Ovary (tissue), 3 donors: ENCODE measurements at regions not wholly inside any gene's neighbourhood (a gene's known extent, or its start where the extent isn't known, plus 50 kb on each side); places are given as distances from the start of the nearest gene placed in this dataset.

Experiments
- POLR2A ChIP-seq: fragments of 450-650 bp; IDR thresholded peaks from one replicate; pipeline ENCODE4 v1.6.1; 2017; ENCODE audit warnings: antibody characterized with exemption, mild to moderate bottlenecking, moderate library complexity
- TF ChIP-seq, protein P1 (sequence below), 3 donors: fragments of 450-650 bp in 2 of 3; fragments of 200-600 bp in 1 of 3; IDR thresholded peaks; one replicate each; pipeline versions ENCODE4 v1.5.1 to v1.8.0; 2016 to 2022; ENCODE audit warnings: antibody characterized with exemption in 3 of 3, mild to moderate bottlenecking in 1 of 3
- donor health status: DM: no; HTN: no; CAD: no.

- TF ChIP-seq POLR2A: no peak
- TF ChIP-seq, protein P1, sequence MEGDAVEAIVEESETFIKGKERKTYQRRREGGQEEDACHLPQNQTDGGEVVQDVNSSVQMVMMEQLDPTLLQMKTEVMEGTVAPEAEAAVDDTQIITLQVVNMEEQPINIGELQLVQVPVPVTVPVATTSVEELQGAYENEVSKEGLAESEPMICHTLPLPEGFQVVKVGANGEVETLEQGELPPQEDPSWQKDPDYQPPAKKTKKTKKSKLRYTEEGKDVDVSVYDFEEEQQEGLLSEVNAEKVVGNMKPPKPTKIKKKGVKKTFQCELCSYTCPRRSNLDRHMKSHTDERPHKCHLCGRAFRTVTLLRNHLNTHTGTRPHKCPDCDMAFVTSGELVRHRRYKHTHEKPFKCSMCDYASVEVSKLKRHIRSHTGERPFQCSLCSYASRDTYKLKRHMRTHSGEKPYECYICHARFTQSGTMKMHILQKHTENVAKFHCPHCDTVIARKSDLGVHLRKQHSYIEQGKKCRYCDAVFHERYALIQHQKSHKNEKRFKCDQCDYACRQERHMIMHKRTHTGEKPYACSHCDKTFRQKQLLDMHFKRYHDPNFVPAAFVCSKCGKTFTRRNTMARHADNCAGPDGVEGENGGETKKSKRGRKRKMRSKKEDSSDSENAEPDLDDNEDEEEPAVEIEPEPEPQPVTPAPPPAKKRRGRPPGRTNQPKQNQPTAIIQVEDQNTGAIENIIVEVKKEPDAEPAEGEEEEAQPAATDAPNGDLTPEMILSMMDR (IDR thresholded peaks at IDR 0.05): no peak
Observed at GRCh38 chr5:155839251-155840037, 487.5 kb upstream of the SGCD start.
